Progenitor cell of endocrine pancreas (in vitro differentiated cells): ENCODE measurements at regions not wholly inside any gene's neighbourhood (a gene's known extent, or its start where the extent isn't known, plus 50 kb on each side); places are given as distances from the start of the nearest gene placed in this dataset.
"Not testable (repeated sequence)": the region's sequence is repeated elsewhere in the genome, so short reads cannot be mapped to it uniquely, and the experiment has no call there.

Source experiments
- DNase-seq: peaks from one replicate; pipeline ENCODE4 v3.0.0; 2021; ENCODE audit warnings: low spot score; ENCODE audit not compliant: unreplicated experiment
- H3K27ac Mint-ChIP-seq: 2 replicates; pipeline ENCODE4 v1.8.0; 2021; ENCODE audit warnings: mild to moderate bottlenecking, moderate library complexity, mixed read lengths
- H3K27me3 Mint-ChIP-seq: 2 replicates; pipeline ENCODE4 v1.8.0; 2021; ENCODE audit warnings: mixed read lengths
- H3K36me3 Mint-ChIP-seq: 2 replicates; pipeline ENCODE4 v1.8.0; 2022; ENCODE audit warnings: mixed read lengths; ENCODE audit not compliant: insufficient read depth
- H3K4me1 Mint-ChIP-seq: 2 replicates; pipeline ENCODE4 v1.8.0; 2021; ENCODE audit warnings: low read depth, mixed read lengths
- H3K4me3 Mint-ChIP-seq: 2 replicates; pipeline ENCODE4 v1.8.0; 2021; ENCODE audit warnings: low read depth, mild to moderate bottlenecking, moderate library complexity, mixed read lengths
- H3K9me3 Mint-ChIP-seq: 2 replicates; pipeline ENCODE4 v1.8.0; 2021; ENCODE audit warnings: low read depth, mixed read lengths
- CTCF ChIP-seq: fragments of 200-600 bp; sonication (generic); IDR thresholded peaks from one replicate; pipeline ENCODE4 v1.5.0; 2021; ENCODE audit warnings: antibody characterized with exemption, mild to moderate bottlenecking; ENCODE audit not compliant: unreplicated experiment

GRCh38 chr6:146937316-146937715 is 266.9 kb upstream of the STXBP5 start:
- Mint-ChIP-seq H3K36me3 (peaks cover 1% of the 10 kb centered on the region), H3K4me1 (peaks cover 5% of the 10 kb centered on the region), H3K4me3 (no peak overlapping the region), H3K27ac (no peak overlapping the region), H3K27me3 (no peaks in the 10 kb centered on the region), H3K9me3 (peaks cover 22% of the 10 kb centered on the region)
- TF ChIP-seq CTCF = no peak
- no peak for DNase-seq

DNA sequence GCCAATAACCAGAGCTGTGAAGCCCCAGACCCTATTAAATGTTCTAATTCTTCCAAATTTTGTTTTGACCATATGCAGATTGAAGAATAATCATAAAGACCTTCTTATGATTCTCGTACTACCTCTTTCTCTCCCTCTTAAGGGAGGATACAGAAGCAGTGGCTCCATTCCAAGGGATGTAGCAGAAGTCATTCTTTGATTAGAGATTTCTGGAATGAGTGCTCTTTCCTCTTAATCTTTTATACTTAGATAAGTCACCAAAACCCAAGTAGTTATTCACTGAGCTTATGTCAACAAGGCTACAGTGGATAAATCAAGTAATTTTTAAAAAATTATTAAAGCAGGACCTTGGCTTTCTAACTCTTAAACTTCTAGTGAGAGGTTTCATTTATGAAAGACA is 266.0 kb upstream of the STXBP5 start:
- TF ChIP-seq CTCF = no peak
- DNase-seq = no peak
- peaks cover 1% of the 10 kb centered on the region for H3K36me3 Mint-ChIP-seq
- no peaks in the 10 kb centered on the region for H3K27me3 Mint-ChIP-seq
- H3K4me1 Mint-ChIP-seq = peaks cover 5% of the 10 kb centered on the region
- no peak overlapping the region for H3K27ac Mint-ChIP-seq
- no peak overlapping the region for H3K4me3 Mint-ChIP-seq
- H3K9me3 Mint-ChIP-seq = peaks cover 19% of the 10 kb centered on the region

- H3K27ac Mint-ChIP-seq, H3K4me1 Mint-ChIP-seq, DNase-seq, H3K4me3 Mint-ChIP-seq, H3K36me3 Mint-ChIP-seq, H3K27me3 Mint-ChIP-seq: not testable (repeated sequence)
- H3K9me3 Mint-ChIP-seq = peaks cover 19% of the 10 kb centered on the region
Observed at GRCh38 chr6:146939456-146939855, 264.8 kb upstream of the STXBP5 start.

DNA sequence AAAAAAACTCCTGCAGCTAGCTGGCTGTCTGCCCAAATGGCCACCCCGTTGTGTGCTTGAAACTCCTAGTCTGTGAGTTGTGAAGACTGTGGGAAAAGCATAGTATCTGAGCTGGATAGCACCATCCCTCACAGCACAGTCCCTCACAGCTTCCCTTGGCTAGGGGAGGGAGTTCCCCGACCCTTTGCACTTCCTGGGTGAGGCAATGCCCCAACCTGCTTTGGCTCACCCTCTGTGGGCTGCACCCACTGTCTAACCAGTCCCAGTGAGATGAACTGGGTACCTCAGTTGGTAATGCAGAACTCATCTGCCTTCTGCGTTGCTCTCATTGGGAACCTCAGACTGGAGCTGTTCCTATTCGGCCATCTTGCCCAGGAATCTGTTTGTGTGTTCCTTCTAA is 260.6 kb upstream of the STXBP5 start:
- no peak overlapping the region for H3K27ac Mint-ChIP-seq
- no peak overlapping the region for H3K4me3 Mint-ChIP-seq
- H3K9me3 Mint-ChIP-seq = peaks cover 25% of the 10 kb centered on the region
- peaks cover 22% of the 10 kb centered on the region for H3K4me1 Mint-ChIP-seq
- TF ChIP-seq CTCF = no peak
- no peaks in the 10 kb centered on the region for H3K27me3 Mint-ChIP-seq
- no peak for DNase-seq
- peaks cover 1% of the 10 kb centered on the region for H3K36me3 Mint-ChIP-seq

- Mint-ChIP-seq H3K36me3 (peaks cover 1% of the 10 kb centered on the region), H3K4me3 (no peak overlapping the region), H3K27ac (no peak overlapping the region), H3K4me1 (peaks cover 22% of the 10 kb centered on the region), H3K9me3 (peaks cover 27% of the 10 kb centered on the region), H3K27me3 (no peaks in the 10 kb centered on the region)
- DNase-seq = no peak
- TF ChIP-seq CTCF = no peak
Observed at GRCh38 chr6:146944077-146944476, 260.1 kb upstream of the STXBP5 start.

DNA sequence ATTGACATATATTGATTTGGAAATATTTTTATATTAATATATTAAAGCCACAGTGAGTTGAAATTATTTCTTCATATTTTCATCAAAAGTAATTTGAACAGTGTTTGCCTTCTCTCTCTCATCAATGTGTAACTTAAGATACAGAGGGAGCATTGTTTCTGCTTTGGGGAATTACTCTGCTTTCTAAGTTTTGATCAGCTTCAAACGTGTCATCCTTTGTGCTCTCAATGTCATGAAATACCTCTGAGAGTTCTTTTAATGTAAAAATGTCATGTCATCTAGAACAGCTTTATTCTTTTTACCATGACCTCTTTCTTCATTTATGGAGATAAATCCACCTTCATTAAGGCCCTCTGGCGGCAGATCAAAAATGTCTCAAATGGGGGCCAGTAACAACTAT is 259.4 kb upstream of the STXBP5 start:
- H3K4me1 Mint-ChIP-seq = peaks cover 22% of the 10 kb centered on the region
- DNase-seq = no peak

More for the DNA sequence above, 259.4 kb upstream of the STXBP5 start:
- Mint-ChIP-seq H3K27me3 (no peaks in the 10 kb centered on the region), H3K36me3 (peaks cover 1% of the 10 kb centered on the region), H3K4me3 (no peak overlapping the region), H3K9me3 (peaks cover 27% of the 10 kb centered on the region), H3K27ac (no peak overlapping the region)
- no peak for TF ChIP-seq CTCF
